ENCODE measurements at regions not wholly inside any gene's neighbourhood (a gene's known extent, or its start where the extent isn't known, plus 50 kb on each side); places are given as distances from the start of the nearest gene placed in this dataset.

DNA sequence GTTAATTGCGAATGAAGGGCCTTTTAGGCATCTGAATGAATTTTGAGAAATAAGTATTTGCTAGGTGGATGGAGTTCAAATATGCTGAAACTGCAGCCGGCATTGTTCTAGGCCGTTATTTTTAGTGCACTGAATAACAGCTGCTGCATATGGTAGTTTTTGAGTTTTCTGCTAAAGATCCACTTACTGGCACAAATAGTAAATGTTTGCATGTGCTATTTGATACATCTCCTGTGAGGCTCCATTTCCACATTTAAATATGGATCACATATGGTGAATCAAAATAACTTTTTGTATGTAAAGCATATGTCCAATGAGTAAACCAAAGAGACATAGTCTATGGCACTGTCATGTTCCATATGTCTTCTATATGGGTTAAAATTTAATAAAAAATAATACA, 56.7 kb upstream of the CNTN4 start:
- no peak for DNase-seq

More for the DNA sequence above, 56.7 kb upstream of the CNTN4 start:
- no peak overlapping the region for H3K4me2 ChIP-seq (ENCODE audit: low read depth, low read length)
- no peaks in the 10 kb centered on the region for H3K4me1 ChIP-seq (ENCODE audit: low read length)
- H4K20me1 ChIP-seq (ENCODE audit: insufficient read depth, low read length): no peaks in the 10 kb centered on the region
- no peaks in the 10 kb centered on the region for H3K36me3 ChIP-seq (replicated peaks; ENCODE audit: insufficient read depth, low read length)
- no peak overlapping the region for H3K9ac ChIP-seq (ENCODE audit: low read length)
- no peak overlapping the region for H3K4me3 ChIP-seq (ENCODE audit: low read length)
- H3K9me3 ChIP-seq (replicated peaks; ENCODE audit: insufficient read depth, low read length): no peaks in the 10 kb centered on the region
- no peaks in the 10 kb centered on the region for H3K27me3 ChIP-seq (replicated peaks; ENCODE audit: insufficient read depth, low read length)
- H3K27ac ChIP-seq (ENCODE audit: low read length): no peak overlapping the region
- H3F3A ChIP-seq (ENCODE audit: insufficient read depth, low read length): no peaks in the 10 kb centered on the region
- no peaks in the 10 kb centered on the region for H3K79me2 ChIP-seq (ENCODE audit: low read length)
- H3K9me2 ChIP-seq (replicated peaks; ENCODE audit: insufficient read depth, low read length): no peaks in the 10 kb centered on the region
- no peak overlapping the region for H2AFZ ChIP-seq (ENCODE audit: low read length)
- TF ChIP-seq EZH2phosphoT487 (IDR thresholded peaks at IDR 0.05; ENCODE audit: low read length) (no peak), EZH2 (optimal IDR thresholded peaks at IDR 0.05; ENCODE audit: low read depth, low read length) (no peak)
- TF ChIP-seq, protein P1, sequence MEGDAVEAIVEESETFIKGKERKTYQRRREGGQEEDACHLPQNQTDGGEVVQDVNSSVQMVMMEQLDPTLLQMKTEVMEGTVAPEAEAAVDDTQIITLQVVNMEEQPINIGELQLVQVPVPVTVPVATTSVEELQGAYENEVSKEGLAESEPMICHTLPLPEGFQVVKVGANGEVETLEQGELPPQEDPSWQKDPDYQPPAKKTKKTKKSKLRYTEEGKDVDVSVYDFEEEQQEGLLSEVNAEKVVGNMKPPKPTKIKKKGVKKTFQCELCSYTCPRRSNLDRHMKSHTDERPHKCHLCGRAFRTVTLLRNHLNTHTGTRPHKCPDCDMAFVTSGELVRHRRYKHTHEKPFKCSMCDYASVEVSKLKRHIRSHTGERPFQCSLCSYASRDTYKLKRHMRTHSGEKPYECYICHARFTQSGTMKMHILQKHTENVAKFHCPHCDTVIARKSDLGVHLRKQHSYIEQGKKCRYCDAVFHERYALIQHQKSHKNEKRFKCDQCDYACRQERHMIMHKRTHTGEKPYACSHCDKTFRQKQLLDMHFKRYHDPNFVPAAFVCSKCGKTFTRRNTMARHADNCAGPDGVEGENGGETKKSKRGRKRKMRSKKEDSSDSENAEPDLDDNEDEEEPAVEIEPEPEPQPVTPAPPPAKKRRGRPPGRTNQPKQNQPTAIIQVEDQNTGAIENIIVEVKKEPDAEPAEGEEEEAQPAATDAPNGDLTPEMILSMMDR (IDR thresholded peaks at IDR 0.05; ENCODE audit: low read length): no peak
